ENCODE measurements at regions not wholly inside any gene's neighbourhood (a gene's known extent, or its start where the extent isn't known, plus 50 kb on each side); places are given as distances from the start of the nearest gene placed in this dataset.

- H3K4me3 ChIP-seq, result no peak overlapping the region
Observed at GRCh38 chr4:85358831-85359230, 116.1 kb upstream of the ARHGAP24 start.

GRCh38 chr4:85362550-85362949 lies 112.4 kb upstream of the ARHGAP24 start:
- Histone ChIP-seq H3K4me1 (no peaks in the 10 kb centered on the region), H3K9me3 (no peaks in the 10 kb centered on the region), H3K27ac (no peak overlapping the region), H3K4me3 (no peak overlapping the region), H3K36me3 (no peaks in the 10 kb centered on the region), H3K27me3 (no peaks in the 10 kb centered on the region)
- DNase-seq, result no peak
- TF ChIP-seq CTCF (IDR thresholded peaks at IDR 0.05), result no peak
- TF ChIP-seq POLR2A (IDR thresholded peaks at IDR 0.05), result no peak

More at GRCh38 chr4:85358831-85359230, 116.1 kb upstream of the ARHGAP24 start:
- no peaks in the 10 kb centered on the region for H3K36me3 ChIP-seq
- no peaks in the 10 kb centered on the region for H3K27me3 ChIP-seq
- DNase-seq, result no peak
- TF ChIP-seq CTCF (IDR thresholded peaks at IDR 0.05), result no peak
- no peak for TF ChIP-seq POLR2A (IDR thresholded peaks at IDR 0.05)
- no peak overlapping the region for H3K27ac ChIP-seq
- no peaks in the 10 kb centered on the region for H3K4me1 ChIP-seq
- no peaks in the 10 kb centered on the region for H3K9me3 ChIP-seq

GRCh38 chr4:85367815-85368214 lies 107.1 kb upstream of the ARHGAP24 start:
- no peak for DNase-seq
- H3K4me1 ChIP-seq, result no peaks in the 10 kb centered on the region
- TF ChIP-seq CTCF (IDR thresholded peaks at IDR 0.05) (no peak), POLR2A (IDR thresholded peaks at IDR 0.05) (no peak)
- no peak overlapping the region for H3K4me3 ChIP-seq
- H3K9me3 ChIP-seq, result no peaks in the 10 kb centered on the region
- no peaks in the 10 kb centered on the region for H3K36me3 ChIP-seq
- no peaks in the 10 kb centered on the region for H3K27me3 ChIP-seq
- H3K27ac ChIP-seq, result no peak overlapping the region

DNA sequence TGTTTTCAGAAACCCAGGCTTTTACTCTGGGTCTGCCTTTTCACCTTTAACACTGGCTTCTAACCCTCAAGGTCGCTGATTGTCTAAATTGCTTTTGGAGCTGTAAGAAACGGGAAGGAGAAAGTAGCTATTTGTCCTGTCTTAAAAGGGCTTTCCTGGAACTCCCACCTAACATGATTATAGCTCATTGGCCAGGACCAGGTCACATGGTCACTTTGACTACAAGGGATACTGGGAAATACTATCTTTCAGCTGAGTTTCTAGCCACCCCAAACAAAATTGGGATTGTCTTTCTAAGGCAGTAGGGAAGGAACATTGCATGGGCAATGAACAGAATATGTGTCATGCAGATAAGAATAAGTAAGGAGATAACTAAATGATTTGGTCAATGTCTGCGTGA lies 106.7 kb upstream of the ARHGAP24 start:
- Histone ChIP-seq H3K36me3 (no peaks in the 10 kb centered on the region), H3K9me3 (no peaks in the 10 kb centered on the region), H3K27ac (no peak overlapping the region), H3K4me3 (no peak overlapping the region), H3K4me1 (no peaks in the 10 kb centered on the region), H3K27me3 (no peaks in the 10 kb centered on the region)
- DNase-seq, result no peak
- TF ChIP-seq POLR2A (IDR thresholded peaks at IDR 0.05) (no peak), CTCF (IDR thresholded peaks at IDR 0.05) (no peak)

- Histone ChIP-seq H3K27ac (no peak overlapping the region), H3K36me3 (no peaks in the 10 kb centered on the region), H3K9me3 (no peaks in the 10 kb centered on the region), H3K27me3 (no peaks in the 10 kb centered on the region), H3K4me1 (no peaks in the 10 kb centered on the region), H3K4me3 (no peak overlapping the region)
- TF ChIP-seq CTCF (IDR thresholded peaks at IDR 0.05) (no peak), POLR2A (IDR thresholded peaks at IDR 0.05) (no peak)
- DNase-seq, result no peak
Observed at GRCh38 chr4:85368932-85369331, 106.0 kb upstream of the ARHGAP24 start.

- no peak overlapping the region for H3K27ac ChIP-seq
- TF ChIP-seq POLR2A (IDR thresholded peaks at IDR 0.05) (no peak), CTCF (IDR thresholded peaks at IDR 0.05) (no peak)
- no peaks in the 10 kb centered on the region for H3K4me1 ChIP-seq
- H3K36me3 ChIP-seq, result no peaks in the 10 kb centered on the region
- no peak overlapping the region for H3K4me3 ChIP-seq
- no peak for DNase-seq
- H3K9me3 ChIP-seq, result no peaks in the 10 kb centered on the region
- H3K27me3 ChIP-seq, result no peaks in the 10 kb centered on the region
Observed at GRCh38 chr4:85369703-85370380, 105.1 kb upstream of the ARHGAP24 start.
